ENCODE measurements at regions not wholly inside any gene's neighbourhood (a gene's known extent, or its start where the extent isn't known, plus 50 kb on each side); places are given as distances from the start of the nearest gene placed in this dataset.

GRCh38 chr2:167900435-167901114 is 346.8 kb downstream of the STK39 start:
- no peak for DNase-seq
- intact Hi-C loops (cut with DNase I): no loop called here

- intact Hi-C loops (cut with DNase I): no loop called here
- no peak for DNase-seq
Observed at GRCh38 chr2:167898340-167898739, 349.1 kb downstream of the STK39 start.

- intact Hi-C loops (cut with DNase I): no loop called here
- DNase-seq: no peak
Observed at GRCh38 chr2:167891841-167892240, 355.6 kb downstream of the STK39 start.

GRCh38 chr2:167890739-167891138 is 356.7 kb downstream of the STK39 start:
- no peak for DNase-seq
- intact Hi-C loops (cut with DNase I): no loop called here

- intact Hi-C loops (cut with DNase I): no loop called here
- DNase-seq: no peak
Observed at GRCh38 chr2:167880415-167880814, 367.0 kb downstream of the STK39 start.

- intact Hi-C loops (cut with DNase I): no loop called here
- DNase-seq: no peak
Observed at GRCh38 chr2:167875529-167875928, 371.9 kb downstream of the STK39 start.

GRCh38 chr2:167874812-167875211 is 372.6 kb downstream of the STK39 start:
- no peak for DNase-seq
- intact Hi-C loops (cut with DNase I): no loop called here

- intact Hi-C loops (cut with DNase I): no loop called here
Observed at GRCh38 chr2:167871286-167871685, 376.1 kb downstream of the STK39 start.

GRCh38 chr2:167869200-167869599 is 378.2 kb downstream of the STK39 start:
- intact Hi-C loops (cut with DNase I): no loop called here
- DNase-seq: no peak

More at GRCh38 chr2:167871286-167871685, 376.1 kb downstream of the STK39 start:
- no peak for DNase-seq

GRCh38 chr2:167863377-167863776 is 384.0 kb downstream of the STK39 start:
- intact Hi-C loops (cut with DNase I): no loop called here
- DNase-seq: no peak

GRCh38 chr2:167862782-167863181 is 384.6 kb downstream of the STK39 start:
- intact Hi-C loops (cut with DNase I): no loop called here
- peak in 1 of 42 donors; percentile 10 for DNase-seq

GRCh38 chr2:167862296-167862695 is 385.1 kb downstream of the STK39 start:
- intact Hi-C loops (cut with DNase I): no loop called here
- no peak for DNase-seq

GRCh38 chr2:167861574-167862193 is 385.7 kb downstream of the STK39 start:
- DNase-seq: no peak

GRCh38 chr2:167860082-167860481 is 387.3 kb downstream of the STK39 start:
- intact Hi-C loops (cut with DNase I): no loop called here

More at GRCh38 chr2:167861574-167862193, 385.7 kb downstream of the STK39 start:
- intact Hi-C loops (cut with DNase I): no loop called here

GRCh38 chr2:167859676-167860075 is 387.7 kb downstream of the STK39 start:
- DNase-seq: no peak
- intact Hi-C loops (cut with DNase I): no loop called here

More at GRCh38 chr2:167860082-167860481, 387.3 kb downstream of the STK39 start:
- no peak for DNase-seq

GRCh38 chr2:167858086-167858485 is 389.3 kb downstream of the STK39 start:
- intact Hi-C loops (cut with DNase I): no loop called here
- DNase-seq: no peak

GRCh38 chr2:167857416-167857815 is 390.0 kb downstream of the STK39 start:
- DNase-seq: peak in 6 of 42 donors; percentile 9 to 48 (median 13)
- intact Hi-C loops (cut with DNase I): no loop called here

- no peak for DNase-seq
- intact Hi-C loops (cut with DNase I): no loop called here
Observed at GRCh38 chr2:167856190-167856589, 391.2 kb downstream of the STK39 start.

GRCh38 chr2:167855211-167855610 is 392.2 kb downstream of the STK39 start:
- DNase-seq: no peak
- intact Hi-C loops (cut with DNase I): no loop called here

- DNase-seq: no peak
- intact Hi-C loops (cut with DNase I): no loop called here
Observed at GRCh38 chr2:167853717-167854116, 393.7 kb downstream of the STK39 start.

GRCh38 chr2:167851876-167852275 is 395.5 kb downstream of the STK39 start:
- intact Hi-C loops (cut with DNase I): no loop called here

More at GRCh38 chr2:167851876-167852275, 395.5 kb downstream of the STK39 start:
- no peak for DNase-seq
